ENCODE measurements at regions not wholly inside any gene's neighbourhood (a gene's known extent, or its start where the extent isn't known, plus 50 kb on each side); places are given as distances from the start of the nearest gene placed in this dataset.

DNA sequence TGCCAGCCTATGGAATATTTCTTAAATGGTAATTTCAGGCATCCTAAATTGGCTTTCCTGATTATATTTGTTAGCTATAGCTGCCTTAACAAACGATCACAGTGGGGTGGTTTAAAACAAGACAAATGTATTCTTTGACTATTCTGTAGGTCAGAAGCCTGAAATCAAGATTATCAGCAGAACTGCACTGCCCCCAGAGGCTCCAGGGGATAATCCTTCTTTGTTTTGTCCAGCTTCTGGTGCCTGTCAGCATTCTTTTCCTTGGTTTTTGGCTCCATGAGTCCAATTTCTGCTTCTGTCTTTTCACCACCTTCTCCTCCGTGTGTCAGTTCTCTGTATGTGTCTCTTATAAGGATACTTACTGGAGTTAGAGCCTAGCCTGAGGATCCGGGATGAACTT is 1282.2 kb upstream of the USP15 start:
- no peaks in the 10 kb centered on the region for H3K4me1 ChIP-seq (ENCODE audit: control insufficient read depth, insufficient read depth, low read length)

DNA sequence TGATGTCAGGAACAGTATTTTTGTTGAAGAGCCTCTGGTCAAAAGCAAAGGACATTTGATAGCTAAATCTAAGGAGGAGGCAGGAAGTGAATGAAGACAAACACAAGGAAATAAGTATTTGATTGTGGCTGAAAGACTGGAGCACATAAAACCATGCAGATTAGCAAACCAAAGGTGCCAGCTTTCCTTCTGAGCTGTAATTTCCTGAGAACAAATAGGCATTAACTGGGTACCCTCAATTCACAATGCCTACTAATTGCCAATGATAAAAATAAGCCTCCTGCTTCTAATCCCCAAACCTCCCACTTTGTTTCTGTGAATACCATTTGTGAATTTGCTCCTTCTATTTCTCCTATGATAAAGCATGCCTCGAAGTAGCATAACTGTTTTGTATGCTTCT is 1279.6 kb upstream of the USP15 start:
- H3K27ac ChIP-seq (ENCODE audit: low read length) = no peak overlapping the region
- no peak overlapping the region for H3K9ac ChIP-seq (ENCODE audit: low read length in 2 of 2)
- no peaks in the 10 kb centered on the region for H3K36me3 ChIP-seq (ENCODE audit: control insufficient read depth in 2 of 2, insufficient read depth in 2 of 2, low read length in 2 of 2)
- H3K4me1 ChIP-seq (ENCODE audit: control insufficient read depth, insufficient read depth, low read length) = no peaks in the 10 kb centered on the region
- no peaks in the 10 kb centered on the region for H3K27me3 ChIP-seq (ENCODE audit: control insufficient read depth in 1 of 2, insufficient read depth in 2 of 2, low read length in 2 of 2)
- H3K4me3 ChIP-seq (ENCODE audit: low read length in 2 of 2) = no peak overlapping the region
- no peaks in the 10 kb centered on the region for H3K9me3 ChIP-seq (ENCODE audit: control insufficient read depth in 2 of 2, low read length in 2 of 2)

More for the DNA sequence above, 1282.2 kb upstream of the USP15 start:
- no peaks in the 10 kb centered on the region for H3K36me3 ChIP-seq (ENCODE audit: control insufficient read depth in 2 of 2, insufficient read depth in 2 of 2, low read length in 2 of 2)
- H3K9me3 ChIP-seq (ENCODE audit: control insufficient read depth in 2 of 2, low read length in 2 of 2) = no peaks in the 10 kb centered on the region
- H3K9ac ChIP-seq (ENCODE audit: low read length in 2 of 2) = no peak overlapping the region
- H3K4me3 ChIP-seq (ENCODE audit: low read length in 2 of 2) = no peak overlapping the region
- H3K27me3 ChIP-seq (ENCODE audit: control insufficient read depth in 1 of 2, insufficient read depth in 2 of 2, low read length in 2 of 2) = no peaks in the 10 kb centered on the region
- no peak overlapping the region for H3K27ac ChIP-seq (ENCODE audit: low read length)

DNA sequence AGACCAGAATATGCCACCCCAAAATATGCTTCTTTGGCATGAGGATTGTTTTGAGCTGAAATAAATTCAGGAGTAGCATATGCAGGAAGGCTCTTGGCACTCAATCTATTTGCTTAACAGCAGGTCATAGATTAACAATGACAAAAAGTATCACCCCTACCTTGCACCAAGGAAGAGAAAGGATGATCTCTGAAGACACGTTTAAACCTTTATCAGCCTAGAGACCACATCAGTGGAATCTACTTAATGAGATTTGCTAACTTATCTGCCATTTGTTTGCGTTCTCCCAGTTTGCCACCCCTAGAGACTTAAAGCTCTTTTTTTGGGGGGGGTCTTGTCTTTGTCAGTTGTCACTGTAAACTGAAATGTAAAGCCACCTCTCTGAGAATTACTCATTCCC is 1278.7 kb upstream of the USP15 start:
- Histone ChIP-seq H3K9me3 (ENCODE audit: control insufficient read depth in 2 of 2, low read length in 2 of 2) (no peaks in the 10 kb centered on the region), H3K4me1 (ENCODE audit: control insufficient read depth, insufficient read depth, low read length) (no peaks in the 10 kb centered on the region), H3K36me3 (ENCODE audit: control insufficient read depth in 2 of 2, insufficient read depth in 2 of 2, low read length in 2 of 2) (no peaks in the 10 kb centered on the region), H3K4me3 (ENCODE audit: low read length in 2 of 2) (no peak overlapping the region), H3K9ac (ENCODE audit: low read length in 2 of 2) (no peak overlapping the region), H3K27ac (ENCODE audit: low read length) (no peak overlapping the region), H3K27me3 (ENCODE audit: control insufficient read depth in 1 of 2, insufficient read depth in 2 of 2, low read length in 2 of 2) (no peaks in the 10 kb centered on the region)

DNA sequence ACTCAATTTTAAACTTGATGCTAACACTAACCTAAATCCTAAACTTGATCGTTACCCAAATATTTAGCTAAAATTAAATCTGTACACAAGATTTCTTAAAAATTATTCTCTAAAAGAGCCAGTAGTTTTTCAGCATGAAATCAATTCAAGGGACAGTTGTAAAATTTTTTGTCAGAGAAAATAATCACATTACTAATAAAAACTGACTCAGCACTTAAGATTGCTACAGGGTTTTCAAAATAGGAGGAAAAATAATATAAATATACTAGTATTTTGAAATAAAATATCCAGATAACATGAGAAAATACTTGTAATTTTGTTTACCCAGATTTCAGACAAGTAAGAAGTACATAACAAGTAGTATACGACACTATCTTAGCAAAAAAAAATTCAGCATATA is 1268.1 kb upstream of the USP15 start:
- no peaks in the 10 kb centered on the region for H3K36me3 ChIP-seq (ENCODE audit: control insufficient read depth in 2 of 2, insufficient read depth in 2 of 2, low read length in 2 of 2)
- no peaks in the 10 kb centered on the region for H3K4me1 ChIP-seq (ENCODE audit: control insufficient read depth, insufficient read depth, low read length)
- H3K9me3 ChIP-seq (ENCODE audit: control insufficient read depth in 2 of 2, low read length in 2 of 2) = peaks cover 0 to 3% of the 10 kb centered on the region in 2 donors
- H3K4me3 ChIP-seq (ENCODE audit: low read length in 2 of 2) = no peak overlapping the region
- no peak overlapping the region for H3K9ac ChIP-seq (ENCODE audit: low read length in 2 of 2)
- no peaks in the 10 kb centered on the region for H3K27me3 ChIP-seq (ENCODE audit: control insufficient read depth in 1 of 2, insufficient read depth in 2 of 2, low read length in 2 of 2)
- H3K27ac ChIP-seq (ENCODE audit: low read length) = no peak overlapping the region

DNA sequence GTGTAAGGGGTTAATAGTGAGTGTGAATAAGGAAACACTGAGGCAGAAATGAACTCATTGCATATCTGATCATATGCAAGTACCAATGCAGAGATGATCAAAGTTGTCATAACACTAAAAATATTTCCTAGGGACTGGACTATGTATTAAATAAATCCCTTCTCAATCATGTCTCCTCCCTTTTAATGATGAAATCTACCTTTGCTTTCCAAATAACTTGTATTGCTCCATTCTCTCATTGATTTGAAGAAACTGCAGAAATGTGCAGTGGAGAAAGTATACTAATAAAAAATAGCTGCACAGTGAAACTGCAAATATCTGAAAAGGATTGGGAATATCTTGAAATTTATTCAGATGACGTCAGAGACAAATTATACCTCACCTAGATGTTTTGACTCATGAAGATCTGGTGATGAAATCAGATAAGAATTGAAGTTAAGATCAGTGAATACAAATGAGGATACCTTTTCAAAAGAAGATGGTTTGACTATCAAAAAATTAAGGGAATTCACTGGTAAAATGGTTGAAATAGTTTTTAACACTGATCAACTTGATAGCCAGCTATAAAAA is 1264.9 kb upstream of the USP15 start:
- no peak overlapping the region for H3K4me3 ChIP-seq (ENCODE audit: low read length in 2 of 2)
- peaks cover 0 to 3% of the 10 kb centered on the region in 2 donors for H3K9me3 ChIP-seq (ENCODE audit: control insufficient read depth in 2 of 2, low read length in 2 of 2)
- H3K27ac ChIP-seq (ENCODE audit: low read length) = no peak overlapping the region
- no peaks in the 10 kb centered on the region for H3K27me3 ChIP-seq (ENCODE audit: control insufficient read depth in 1 of 2, insufficient read depth in 2 of 2, low read length in 2 of 2)
- no peaks in the 10 kb centered on the region for H3K4me1 ChIP-seq (ENCODE audit: control insufficient read depth, insufficient read depth, low read length)
- H3K36me3 ChIP-seq (ENCODE audit: control insufficient read depth in 2 of 2, insufficient read depth in 2 of 2, low read length in 2 of 2) = no peaks in the 10 kb centered on the region
- H3K9ac ChIP-seq (ENCODE audit: low read length in 2 of 2) = no peak overlapping the region

DNA sequence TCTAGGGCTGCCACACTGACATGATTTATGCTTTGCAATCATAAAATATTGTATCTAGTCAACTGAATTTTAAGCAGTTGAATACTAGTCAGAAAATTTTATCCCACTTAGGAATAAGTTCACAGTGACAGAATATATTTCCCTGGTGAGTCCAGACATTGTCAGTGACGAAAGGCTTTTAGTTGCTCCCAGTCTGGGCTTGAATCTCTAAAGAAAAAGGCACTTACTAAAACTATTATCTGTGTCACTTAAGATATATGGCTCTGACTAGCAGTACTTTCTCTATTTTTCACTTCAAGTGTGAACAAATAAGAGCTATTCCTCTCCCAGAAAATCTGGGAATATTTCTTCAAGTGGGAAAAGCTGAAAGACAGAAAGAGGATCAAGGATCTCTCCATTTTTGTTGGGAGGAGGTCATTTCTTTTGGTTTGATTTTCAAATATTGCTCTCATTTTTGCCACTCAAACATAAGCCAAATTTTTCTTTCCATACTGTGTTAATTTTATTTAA is 1262.3 kb upstream of the USP15 start:
- H3K4me1 ChIP-seq (ENCODE audit: control insufficient read depth, insufficient read depth, low read length) = no peaks in the 10 kb centered on the region
- H3K9ac ChIP-seq (ENCODE audit: low read length in 2 of 2) = no peak overlapping the region
- peaks cover 0 to 3% of the 10 kb centered on the region in 2 donors for H3K9me3 ChIP-seq (ENCODE audit: control insufficient read depth in 2 of 2, low read length in 2 of 2)
- H3K27me3 ChIP-seq (ENCODE audit: control insufficient read depth in 1 of 2, insufficient read depth in 2 of 2, low read length in 2 of 2) = no peaks in the 10 kb centered on the region
- H3K27ac ChIP-seq (ENCODE audit: low read length) = no peak overlapping the region
- no peak overlapping the region for H3K4me3 ChIP-seq (ENCODE audit: low read length in 2 of 2)
- no peaks in the 10 kb centered on the region for H3K36me3 ChIP-seq (ENCODE audit: control insufficient read depth in 2 of 2, insufficient read depth in 2 of 2, low read length in 2 of 2)

DNA sequence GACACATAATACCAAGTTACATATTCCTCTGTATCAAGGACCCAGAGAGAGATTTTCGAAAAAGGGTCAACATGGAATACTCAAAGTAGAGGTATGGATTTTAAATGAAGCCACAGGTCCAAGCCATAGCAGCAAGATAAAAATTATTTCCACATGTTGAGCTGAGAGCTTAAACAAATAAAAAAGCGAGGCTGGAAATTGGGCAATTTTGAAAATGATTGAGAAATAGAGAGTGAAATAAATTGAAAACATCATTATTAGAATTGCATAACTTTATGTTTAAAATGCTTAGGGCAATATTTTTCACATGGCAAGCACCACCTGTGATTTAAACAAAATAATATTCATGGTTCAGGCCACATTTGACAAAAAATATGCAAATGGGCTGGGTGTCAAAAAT is 1251.0 kb upstream of the USP15 start:
- Histone ChIP-seq H3K36me3 (ENCODE audit: control insufficient read depth in 2 of 2, insufficient read depth in 2 of 2, low read length in 2 of 2) (no peaks in the 10 kb centered on the region), H3K4me1 (ENCODE audit: control insufficient read depth, insufficient read depth, low read length) (no peaks in the 10 kb centered on the region), H3K9me3 (ENCODE audit: control insufficient read depth in 2 of 2, low read length in 2 of 2) (no peaks in the 10 kb centered on the region), H3K4me3 (ENCODE audit: low read length in 2 of 2) (no peak overlapping the region), H3K9ac (ENCODE audit: low read length in 2 of 2) (no peak overlapping the region), H3K27me3 (ENCODE audit: control insufficient read depth in 1 of 2, insufficient read depth in 2 of 2, low read length in 2 of 2) (no peaks in the 10 kb centered on the region), H3K27ac (ENCODE audit: low read length) (no peak overlapping the region)

DNA sequence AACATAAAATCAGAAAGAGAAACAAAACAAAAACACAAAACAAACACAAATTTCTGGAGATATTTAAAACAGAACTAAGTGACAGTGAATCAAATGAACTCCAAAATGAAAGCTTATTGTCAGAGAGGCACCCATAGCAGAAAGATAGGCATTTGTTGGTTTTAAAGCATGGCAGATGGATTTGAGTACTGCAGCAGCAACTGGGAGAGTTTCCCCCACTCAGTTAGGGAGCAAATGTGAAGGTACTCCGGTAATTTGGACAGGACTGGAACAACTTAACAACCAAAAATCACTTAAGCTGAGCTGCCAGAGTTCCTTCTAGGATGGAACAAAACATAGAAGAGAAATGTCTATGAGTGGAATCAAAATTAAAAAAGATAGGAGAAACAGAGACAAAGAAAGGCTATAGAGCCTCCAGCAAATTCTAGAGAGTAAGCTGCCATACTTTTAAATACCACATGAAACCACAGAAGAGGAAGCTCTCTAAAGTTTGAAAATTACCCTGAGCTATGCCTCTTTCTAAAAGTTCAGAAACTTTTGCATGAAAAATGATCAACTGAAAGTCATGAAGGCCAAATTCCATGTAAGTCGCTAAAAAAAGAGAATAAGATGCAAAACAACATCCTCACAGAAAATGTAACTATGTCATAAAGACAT is 1248.3 kb upstream of the USP15 start:
- Histone ChIP-seq H3K9me3 (ENCODE audit: control insufficient read depth in 2 of 2, low read length in 2 of 2) (no peaks in the 10 kb centered on the region), H3K4me1 (ENCODE audit: control insufficient read depth, insufficient read depth, low read length) (no peaks in the 10 kb centered on the region), H3K27ac (ENCODE audit: low read length) (no peak overlapping the region), H3K9ac (ENCODE audit: low read length in 2 of 2) (no peak overlapping the region), H3K4me3 (ENCODE audit: low read length in 2 of 2) (no peak overlapping the region), H3K36me3 (ENCODE audit: control insufficient read depth in 2 of 2, insufficient read depth in 2 of 2, low read length in 2 of 2) (no peaks in the 10 kb centered on the region), H3K27me3 (ENCODE audit: control insufficient read depth in 1 of 2, insufficient read depth in 2 of 2, low read length in 2 of 2) (no peaks in the 10 kb centered on the region)

DNA sequence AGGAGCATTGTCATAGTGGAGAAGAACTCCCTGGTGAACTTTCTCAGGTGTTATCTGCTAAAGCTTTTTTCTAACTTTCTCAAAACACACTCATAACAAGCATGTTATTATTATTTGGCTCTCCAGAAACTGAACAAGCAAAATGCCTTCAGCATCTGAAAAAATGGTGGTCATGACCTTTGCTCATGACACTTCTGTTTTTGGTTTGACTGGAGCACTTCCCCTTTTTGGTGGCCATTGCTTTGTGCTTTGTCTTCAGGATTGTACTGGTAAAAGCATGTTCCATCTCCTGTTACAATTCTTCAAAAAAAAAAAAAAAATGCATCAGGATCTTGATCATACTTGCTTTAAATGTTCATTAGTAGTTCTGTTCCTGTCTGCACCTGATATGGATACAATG is 1241.6 kb upstream of the USP15 start:
- no peak overlapping the region for H3K27ac ChIP-seq (ENCODE audit: low read length)
- H3K9ac ChIP-seq (ENCODE audit: low read length in 2 of 2) = no peak overlapping the region
- H3K4me1 ChIP-seq (ENCODE audit: control insufficient read depth, insufficient read depth, low read length) = no peaks in the 10 kb centered on the region
- no peaks in the 10 kb centered on the region for H3K36me3 ChIP-seq (ENCODE audit: control insufficient read depth in 2 of 2, insufficient read depth in 2 of 2, low read length in 2 of 2)
- no peaks in the 10 kb centered on the region for H3K27me3 ChIP-seq (ENCODE audit: control insufficient read depth in 1 of 2, insufficient read depth in 2 of 2, low read length in 2 of 2)
- H3K9me3 ChIP-seq (ENCODE audit: control insufficient read depth in 2 of 2, low read length in 2 of 2) = no peaks in the 10 kb centered on the region
- no peak overlapping the region for H3K4me3 ChIP-seq (ENCODE audit: low read length in 2 of 2)

DNA sequence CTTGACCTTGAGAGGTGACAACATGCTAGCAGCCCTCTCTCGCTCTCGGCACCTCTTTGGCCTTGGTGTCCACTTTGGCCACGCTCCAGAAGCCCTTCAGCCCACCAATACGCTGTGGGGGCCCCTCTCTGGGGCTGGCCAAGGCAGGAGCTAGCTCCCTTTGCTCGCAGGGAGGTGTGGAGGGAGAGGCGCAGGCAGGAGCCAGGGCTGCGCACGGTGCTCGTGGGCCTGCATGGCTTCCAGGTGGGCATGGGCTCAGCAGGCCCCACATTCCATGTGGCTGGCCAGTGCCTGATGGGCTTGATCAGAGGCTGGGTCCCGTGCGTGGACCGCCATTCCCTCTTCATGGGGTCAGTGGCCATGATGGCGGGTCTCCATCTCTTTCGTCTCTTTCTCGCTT is 1237.0 kb upstream of the USP15 start:
- Histone ChIP-seq H3K27me3 (ENCODE audit: control insufficient read depth in 1 of 2, insufficient read depth in 2 of 2, low read length in 2 of 2) (no peaks in the 10 kb centered on the region), H3K9me3 (ENCODE audit: control insufficient read depth in 2 of 2, low read length in 2 of 2) (peaks cover 0 to 6% of the 10 kb centered on the region in 2 donors), H3K4me3 (ENCODE audit: low read length in 2 of 2) (no peak overlapping the region), H3K27ac (ENCODE audit: low read length) (no peak overlapping the region), H3K4me1 (ENCODE audit: control insufficient read depth, insufficient read depth, low read length) (no peaks in the 10 kb centered on the region), H3K36me3 (ENCODE audit: control insufficient read depth in 2 of 2, insufficient read depth in 2 of 2, low read length in 2 of 2) (no peaks in the 10 kb centered on the region), H3K9ac (ENCODE audit: low read length in 2 of 2) (no peak overlapping the region)

DNA sequence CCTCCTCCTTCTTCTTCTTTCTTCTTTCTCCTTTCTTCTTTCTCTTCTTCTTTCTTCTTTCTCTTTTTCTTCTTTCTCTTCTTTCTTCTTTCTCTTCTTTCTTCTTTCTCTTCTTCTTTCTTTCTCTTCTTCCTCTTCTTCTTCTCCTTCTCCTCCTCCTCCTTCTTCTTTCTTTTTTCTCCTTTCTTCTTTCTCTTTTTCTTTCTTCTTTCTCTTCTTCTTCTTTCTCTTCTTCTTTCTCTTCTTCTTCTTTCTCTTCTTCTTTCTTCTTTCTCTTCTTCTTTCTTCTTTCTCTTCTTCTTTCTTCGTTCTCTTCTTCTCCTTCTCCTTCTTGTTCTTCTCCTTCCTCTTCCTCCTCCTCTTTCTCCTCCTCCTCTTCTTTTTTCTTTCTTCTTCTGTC is 1230.7 kb upstream of the USP15 start:
- no peaks in the 10 kb centered on the region for H3K9me3 ChIP-seq (ENCODE audit: control insufficient read depth in 2 of 2, low read length in 2 of 2)
- H3K4me3 ChIP-seq (ENCODE audit: low read length in 2 of 2) = no peak overlapping the region
- no peaks in the 10 kb centered on the region for H3K36me3 ChIP-seq (ENCODE audit: control insufficient read depth in 2 of 2, insufficient read depth in 2 of 2, low read length in 2 of 2)
- no peak overlapping the region for H3K27ac ChIP-seq (ENCODE audit: low read length)
- no peaks in the 10 kb centered on the region for H3K4me1 ChIP-seq (ENCODE audit: control insufficient read depth, insufficient read depth, low read length)
- no peaks in the 10 kb centered on the region for H3K27me3 ChIP-seq (ENCODE audit: control insufficient read depth in 1 of 2, insufficient read depth in 2 of 2, low read length in 2 of 2)
- no peak overlapping the region for H3K9ac ChIP-seq (ENCODE audit: low read length in 2 of 2)

Data from stomach smooth muscle (tissue), 2 donors.